ACHN (cell line): ENCODE measurements at regions not wholly inside any gene's neighbourhood (a gene's known extent, or its start where the extent isn't known, plus 50 kb on each side); places are given as distances from the start of the nearest gene placed in this dataset.

Experiments used
- DNase-seq: peaks from one replicate; pipeline ENCODE4 v3.0.0-alpha.2; 2015
- in situ Hi-C: cut with HindIII; loops from 2 replicates; pipeline ENCODE4 v1.10.0; 2017; ENCODE audit warnings: low sequenced_read_pairs, low pct_ligation_motif_present, low pct_unique_long_range_greater_than_20kb

DNA sequence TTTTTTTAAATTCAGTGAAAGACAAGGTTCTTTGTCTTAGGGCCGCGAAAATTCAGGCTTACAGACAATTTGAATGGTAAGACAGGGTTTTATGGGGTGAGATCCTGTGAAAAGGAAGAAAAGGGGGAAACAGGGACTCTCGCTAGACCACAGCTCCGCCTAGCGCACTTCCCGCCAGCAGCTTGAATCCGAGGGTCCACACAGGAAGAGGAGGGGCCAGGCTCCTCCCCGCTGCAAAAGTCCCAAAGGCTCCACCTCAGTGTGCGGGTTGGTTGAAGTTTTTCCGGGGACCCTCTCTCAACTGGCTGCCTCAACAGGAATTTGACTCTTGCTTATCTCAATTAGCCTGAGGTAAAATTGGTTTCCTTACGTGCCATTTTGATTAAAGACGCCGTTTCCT lies 950.9 kb upstream of the CNTN5 start:
- in situ Hi-C loops = no loop called here
- DNase-seq = no peak

DNA sequence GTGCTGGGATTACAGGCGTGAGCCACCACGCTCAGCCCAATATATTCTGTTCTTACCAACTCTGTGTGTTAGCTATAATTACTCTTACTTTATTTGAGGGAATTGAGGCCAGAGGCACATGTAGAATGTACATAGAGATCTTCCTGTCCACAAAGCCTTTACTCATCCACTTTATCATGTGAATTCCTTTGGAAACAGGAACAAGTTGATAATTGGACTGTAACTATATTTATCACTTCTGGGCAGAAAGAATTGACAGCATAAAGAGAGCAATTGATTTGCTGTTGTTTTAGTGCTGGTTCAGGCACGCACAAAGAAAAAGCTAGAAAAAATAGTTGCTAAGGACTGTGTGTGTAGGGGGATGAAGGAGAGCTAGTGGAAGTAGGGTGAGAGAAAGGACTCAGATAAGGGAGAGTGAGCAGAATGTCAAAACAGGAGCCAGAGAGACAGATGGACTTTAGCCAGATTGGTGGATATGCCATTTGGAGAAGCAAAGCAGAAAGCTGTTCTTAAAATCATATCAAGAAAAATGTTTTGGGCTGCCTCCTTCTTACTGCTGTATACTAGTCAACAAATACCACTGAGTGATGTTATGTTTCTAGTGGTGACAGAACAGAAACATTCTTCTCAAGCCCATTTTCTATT lies 929.8 kb upstream of the CNTN5 start:
- no peak for DNase-seq

DNA sequence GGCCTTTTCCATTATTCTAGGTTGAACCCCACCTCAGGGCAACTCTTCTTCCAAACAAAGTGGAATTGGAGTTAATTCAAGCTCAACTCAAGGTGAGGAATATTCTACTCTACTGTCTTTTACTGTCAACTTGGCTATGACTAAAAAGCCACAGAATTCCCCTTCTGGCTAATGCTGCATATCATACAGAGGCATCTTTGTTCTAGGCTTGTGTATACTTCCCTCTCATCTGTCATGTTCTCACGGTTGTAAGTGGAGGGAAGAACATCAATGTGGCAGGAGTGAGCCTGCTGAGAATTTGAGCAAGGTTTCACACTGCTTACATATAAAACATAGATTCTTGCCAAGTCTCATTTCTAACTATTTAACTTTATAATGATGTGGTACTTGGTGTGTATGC lies 921.4 kb upstream of the CNTN5 start:
- in situ Hi-C loops = no loop called here
- DNase-seq = no peak

More for the DNA sequence above, 929.8 kb upstream of the CNTN5 start:
- in situ Hi-C loops = no loop called here

DNA sequence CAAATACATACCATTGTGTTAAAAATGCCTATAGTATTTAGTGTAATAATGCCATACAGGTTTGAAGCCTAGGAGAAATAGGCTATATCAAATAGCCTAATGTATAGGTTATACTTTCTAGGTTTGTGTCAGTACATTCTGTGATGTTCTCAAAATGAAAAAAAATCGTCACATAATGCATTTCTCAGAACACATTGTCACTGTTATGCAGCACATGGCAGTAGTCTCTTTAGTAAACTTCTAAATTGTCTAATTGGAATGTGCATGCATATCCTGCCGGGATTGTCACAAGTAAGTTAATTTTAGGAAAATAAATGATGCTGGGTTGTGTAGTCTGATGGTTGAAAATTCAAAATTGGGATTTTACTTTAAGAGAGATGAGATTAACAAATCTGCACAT lies 920.1 kb upstream of the CNTN5 start:
- DNase-seq = no peak
- in situ Hi-C loops = no loop called here

DNA sequence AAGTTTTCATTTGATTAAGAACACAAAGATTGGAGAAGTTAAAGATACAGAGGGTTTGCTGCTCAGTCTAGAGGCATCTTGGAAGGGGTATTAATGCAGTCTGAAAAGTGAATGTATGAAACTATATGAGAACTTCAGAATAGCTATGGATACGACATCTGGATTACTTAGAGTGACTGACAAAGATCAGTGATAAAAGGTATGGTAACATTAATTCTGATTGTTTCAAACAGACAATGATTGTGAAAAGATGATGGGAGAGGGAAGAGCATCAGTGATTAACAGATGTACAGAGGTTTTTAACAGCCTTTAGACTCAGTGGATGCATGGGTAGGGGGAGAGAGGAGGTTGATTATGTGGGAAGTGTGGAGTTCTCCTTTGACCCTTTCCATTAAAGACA lies 919.4 kb upstream of the CNTN5 start:
- no peak for DNase-seq
- in situ Hi-C loops = no loop called here

DNA sequence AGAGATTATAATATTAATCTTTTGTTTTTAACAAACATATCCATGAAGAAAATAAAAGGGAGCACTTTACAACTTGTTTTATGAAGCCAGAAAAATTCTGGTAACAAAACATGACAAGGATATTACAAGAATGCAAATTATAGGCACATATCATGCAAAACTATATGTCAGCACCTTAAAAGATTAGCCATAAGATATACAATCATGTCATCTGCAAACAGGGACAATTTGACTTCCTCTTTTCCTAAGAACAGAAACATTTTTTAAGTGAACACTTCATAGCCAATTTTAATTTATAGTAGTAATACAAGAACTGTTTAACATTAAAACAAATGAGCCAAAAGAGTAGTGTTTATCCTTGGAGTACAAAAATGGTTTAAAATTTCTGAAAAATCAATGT lies 916.5 kb upstream of the CNTN5 start:
- DNase-seq = no peak
- in situ Hi-C loops = no loop called here

DNA sequence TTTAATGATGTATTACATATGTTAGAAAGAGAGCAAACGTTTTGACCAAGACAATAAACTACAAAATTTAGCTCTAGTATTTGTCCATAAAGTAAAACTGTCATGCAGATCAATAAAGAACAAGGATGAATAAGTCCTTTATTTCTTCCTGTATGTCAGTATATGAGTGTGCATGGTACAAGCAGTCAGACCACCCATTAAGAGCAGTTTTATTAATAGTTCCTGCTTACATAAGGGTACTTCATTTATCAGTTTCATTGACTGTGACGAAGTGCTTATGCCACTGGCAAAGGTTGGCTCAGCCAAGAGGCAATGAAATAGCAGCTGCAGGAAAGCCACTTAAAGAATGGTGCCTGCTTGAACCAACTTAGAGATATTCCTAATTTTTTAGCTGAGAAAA lies 913.0 kb upstream of the CNTN5 start:
- no peak for DNase-seq
- in situ Hi-C loops = no loop called here

DNA sequence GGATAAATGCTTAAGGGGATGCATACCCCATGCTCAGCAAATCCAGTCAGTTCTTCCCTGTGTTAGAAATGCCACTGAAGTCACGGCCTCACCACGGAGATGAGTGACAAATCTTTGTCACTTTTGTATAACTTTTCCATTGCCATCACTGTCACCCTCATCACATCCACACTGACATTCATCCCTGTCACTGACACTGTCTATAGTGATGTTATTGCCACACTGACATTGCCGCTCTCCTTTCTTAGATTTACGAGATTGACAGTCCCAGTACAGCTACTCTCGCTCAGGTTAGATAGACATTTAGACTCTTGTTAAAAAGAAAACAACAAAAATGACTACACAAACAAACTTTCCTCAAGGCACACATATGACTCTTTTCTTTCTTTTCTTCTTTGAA lies 910.7 kb upstream of the CNTN5 start:
- DNase-seq = no peak
- in situ Hi-C loops = no loop called here

DNA sequence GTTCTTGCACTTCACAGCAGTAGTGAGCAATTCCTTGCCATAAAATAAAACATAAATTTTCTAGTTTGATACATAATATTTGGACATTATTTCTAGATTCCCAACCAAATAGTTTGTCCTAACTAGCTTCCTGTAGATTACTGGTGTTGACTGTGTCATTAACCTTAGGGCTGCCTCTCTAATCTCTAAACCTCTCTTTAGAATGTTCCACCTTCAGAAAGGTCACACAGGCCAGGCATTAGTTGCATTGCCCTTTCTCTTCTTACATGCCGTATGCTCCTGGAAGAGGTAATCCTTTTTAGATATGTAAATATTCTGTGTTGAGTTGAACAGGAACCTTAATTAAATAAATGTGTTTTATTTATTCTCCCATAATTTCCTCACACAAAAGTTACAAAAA lies 904.9 kb upstream of the CNTN5 start:
- in situ Hi-C loops = no loop called here
- DNase-seq = no peak

DNA sequence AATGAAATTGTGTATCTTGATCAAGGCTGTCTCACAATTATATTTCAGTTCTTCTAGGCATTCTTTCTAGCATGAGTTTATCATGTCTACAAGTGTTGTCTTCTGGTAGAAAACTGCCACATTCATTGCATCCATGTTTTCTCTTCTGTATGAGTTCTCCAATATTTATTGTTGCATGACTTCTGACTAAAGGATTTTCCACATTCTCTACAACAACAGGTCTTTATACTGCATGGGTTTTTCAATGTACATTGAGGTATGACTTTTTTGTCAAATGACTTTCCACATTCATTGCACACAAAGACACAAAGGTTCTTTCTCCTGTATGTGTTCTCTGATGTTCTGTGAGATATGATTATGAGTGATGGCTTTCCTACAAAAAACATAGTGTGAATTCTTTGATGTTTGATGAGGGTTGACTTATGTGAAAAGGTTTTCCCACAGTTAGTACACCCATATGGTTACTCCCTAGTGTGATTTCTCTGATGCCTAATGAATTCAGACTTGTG lies 890.6 kb upstream of the CNTN5 start:
- in situ Hi-C loops = no loop called here
- DNase-seq = no peak

DNA sequence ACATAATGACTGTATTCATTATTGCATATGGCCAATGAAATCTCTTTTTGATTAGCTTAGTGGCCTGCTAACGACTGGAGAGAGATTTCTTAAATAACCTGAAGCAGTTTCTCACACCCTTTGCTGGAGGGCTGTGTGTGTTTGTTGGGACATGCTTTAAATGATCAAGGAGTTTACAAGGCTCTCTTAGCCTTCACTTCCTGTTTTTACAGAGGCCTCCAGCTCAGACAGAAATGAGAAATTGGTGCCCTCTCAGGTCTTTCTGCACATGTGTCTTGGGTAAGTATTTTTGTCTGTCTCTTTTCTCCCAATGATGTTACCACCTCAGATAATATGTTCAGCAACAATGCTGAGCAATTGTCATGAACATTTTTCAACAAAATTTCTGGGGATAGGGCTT lies 884.4 kb upstream of the CNTN5 start:
- in situ Hi-C loops = no loop called here

DNA sequence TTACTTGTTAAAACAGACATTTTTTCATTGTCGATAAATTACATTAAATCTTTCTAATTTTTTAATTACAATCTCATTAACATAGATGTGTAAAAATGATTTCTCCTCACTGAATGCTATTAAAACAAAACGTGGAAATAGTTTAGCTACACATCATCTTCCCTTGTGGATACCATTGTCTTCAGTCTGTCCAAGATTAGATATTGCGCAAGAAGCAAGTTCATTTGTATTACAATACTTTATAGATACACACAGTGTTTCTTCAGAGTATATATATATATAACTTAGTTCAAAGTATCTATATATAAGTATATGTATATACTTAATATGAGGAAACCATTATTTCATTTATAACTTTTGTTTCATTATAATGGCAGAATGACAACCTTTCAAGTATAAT lies 883.3 kb upstream of the CNTN5 start:
- in situ Hi-C loops = no loop called here

More for the DNA sequence above, 884.4 kb upstream of the CNTN5 start:
- DNase-seq = no peak

DNA sequence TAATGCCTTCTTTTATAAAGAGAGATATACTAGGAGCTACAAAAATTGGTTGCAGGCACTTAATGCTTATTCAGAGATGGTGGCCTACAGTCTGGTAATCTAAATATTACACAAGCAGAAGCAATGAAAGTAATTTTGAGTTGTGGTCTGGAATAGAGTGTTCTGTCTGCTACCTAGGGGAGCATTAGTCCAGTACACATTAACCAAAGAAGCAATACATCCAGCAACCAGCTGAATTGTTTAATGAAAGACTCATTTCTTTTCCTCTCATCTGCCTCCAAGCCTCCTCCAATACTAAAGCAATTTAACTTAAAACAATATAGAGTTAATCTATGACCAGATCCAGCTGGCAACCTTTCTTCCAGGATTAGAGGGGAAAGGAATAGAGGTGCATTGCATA lies 877.1 kb upstream of the CNTN5 start:
- DNase-seq = no peak
- in situ Hi-C loops = no loop called here

More for the DNA sequence above, 883.3 kb upstream of the CNTN5 start:
- DNase-seq = no peak

DNA sequence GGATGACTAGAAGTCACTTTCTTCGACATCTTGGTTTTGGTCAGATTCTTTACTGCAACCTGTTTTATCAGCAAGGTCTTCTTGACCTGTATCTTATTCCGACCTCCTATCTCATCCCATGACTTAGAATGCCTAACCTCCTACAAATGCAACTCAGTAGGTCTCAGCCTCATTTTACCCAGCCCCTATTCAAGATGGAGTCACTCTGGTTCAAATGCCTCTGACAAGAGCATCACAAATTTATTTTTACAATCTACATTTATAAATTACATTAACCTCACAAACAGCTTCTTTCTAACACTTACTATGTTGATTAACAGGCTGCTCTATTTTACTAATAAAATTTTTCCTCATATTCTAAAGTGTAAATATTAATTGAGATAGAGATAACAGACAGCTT lies 867.0 kb upstream of the CNTN5 start:
- in situ Hi-C loops = no loop called here
- no peak for DNase-seq

DNA sequence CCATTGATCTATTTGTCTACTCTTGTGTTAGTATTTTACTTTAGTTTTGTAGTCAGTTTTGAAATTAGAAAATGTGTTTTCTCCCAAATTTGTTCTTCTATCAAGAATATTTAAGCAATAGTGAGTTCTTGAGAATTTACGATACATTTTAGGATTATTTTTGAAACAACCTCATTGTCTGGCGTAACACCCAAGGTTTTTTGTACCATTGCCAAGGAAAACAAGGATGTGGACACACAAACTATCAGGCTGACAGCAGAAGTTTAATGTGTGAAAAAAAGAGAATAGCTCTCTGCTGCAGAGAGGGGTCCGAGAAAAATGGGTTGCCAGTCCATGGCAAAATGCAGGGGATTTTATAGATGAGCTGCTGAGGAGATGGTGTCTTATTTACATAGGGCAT lies 865.1 kb upstream of the CNTN5 start:
- DNase-seq = no peak

DNA sequence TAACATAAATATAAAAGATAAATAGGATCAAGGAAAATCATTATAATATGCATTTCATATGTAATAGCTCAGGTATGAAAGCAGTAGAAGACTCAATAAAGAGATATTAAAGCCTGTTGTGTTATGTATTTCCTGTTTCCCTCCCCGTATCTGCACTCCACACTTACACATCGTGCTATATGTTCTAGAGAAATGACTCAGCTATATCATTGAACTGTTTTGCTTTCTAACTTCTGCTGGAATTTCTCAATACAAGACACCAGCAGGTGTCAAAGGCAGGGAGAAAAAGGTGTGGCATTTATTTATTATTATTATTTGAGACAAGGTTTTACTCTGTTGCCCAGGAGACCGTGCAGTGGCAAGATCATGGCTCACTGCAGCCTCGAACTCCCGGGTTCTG lies 842.8 kb upstream of the CNTN5 start:
- in situ Hi-C loops = no loop called here
- DNase-seq = no peak

More for the DNA sequence above, 865.1 kb upstream of the CNTN5 start:
- in situ Hi-C loops = no loop called here

DNA sequence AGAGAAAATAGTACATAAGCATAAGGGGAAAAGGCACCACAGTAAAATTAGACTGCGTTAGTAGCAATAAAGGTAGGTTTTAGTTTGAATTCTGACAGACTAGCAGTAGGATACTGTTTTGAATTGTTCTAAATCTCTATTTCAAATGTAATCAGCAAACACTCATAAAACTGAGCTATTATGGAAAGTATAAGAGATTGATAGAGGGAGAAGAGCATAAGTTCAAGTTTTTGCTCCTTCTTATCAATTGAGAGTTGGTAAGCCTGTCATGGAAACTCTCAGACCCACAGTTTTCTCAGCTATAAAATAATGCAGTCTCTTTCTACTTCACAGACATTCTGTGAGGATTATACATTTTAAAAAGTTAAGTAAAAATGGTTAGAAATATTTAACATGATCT lies 840.2 kb upstream of the CNTN5 start:
- DNase-seq = no peak

DNA sequence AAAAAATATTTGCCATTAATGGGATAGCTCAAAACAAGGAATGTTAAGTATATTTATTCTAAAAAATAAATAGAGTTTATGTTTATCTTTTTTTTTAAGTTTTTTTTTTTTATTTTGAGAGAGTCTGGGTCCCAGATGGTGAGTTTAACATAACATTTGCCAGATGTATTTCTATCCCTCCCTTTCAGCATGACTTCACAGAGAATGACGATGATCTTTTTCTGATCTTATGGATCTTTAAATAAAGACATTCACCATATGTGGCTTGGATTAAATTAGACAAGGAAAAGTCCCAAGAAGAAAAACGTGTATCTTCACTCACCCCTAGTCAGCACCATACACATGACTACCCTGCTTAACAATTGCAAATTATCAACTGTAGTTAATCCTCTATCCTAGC lies 839.8 kb upstream of the CNTN5 start:
- no peak for DNase-seq
- in situ Hi-C loops = no loop called here

More for the DNA sequence above, 840.2 kb upstream of the CNTN5 start:
- in situ Hi-C loops = no loop called here

DNA sequence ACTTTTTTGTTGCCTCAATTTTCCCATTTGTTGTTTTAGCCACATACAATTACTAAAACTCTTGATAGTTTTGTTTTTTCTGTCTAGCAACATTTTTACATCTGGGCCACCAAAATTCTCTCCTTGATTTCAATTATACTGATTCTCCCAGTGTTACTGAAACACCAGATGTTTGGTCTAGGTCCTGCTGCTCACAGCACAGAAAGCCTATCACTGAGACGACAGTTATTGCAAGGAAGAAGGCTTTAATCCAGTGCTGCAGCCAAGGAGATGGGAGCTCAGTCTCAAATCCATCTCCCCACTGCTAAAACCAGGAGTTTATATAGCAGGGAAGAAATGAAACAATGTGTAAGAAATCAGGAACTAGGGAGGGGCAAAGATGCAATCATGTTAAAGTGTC lies 837.7 kb upstream of the CNTN5 start:
- in situ Hi-C loops = no loop called here
- no peak for DNase-seq

DNA sequence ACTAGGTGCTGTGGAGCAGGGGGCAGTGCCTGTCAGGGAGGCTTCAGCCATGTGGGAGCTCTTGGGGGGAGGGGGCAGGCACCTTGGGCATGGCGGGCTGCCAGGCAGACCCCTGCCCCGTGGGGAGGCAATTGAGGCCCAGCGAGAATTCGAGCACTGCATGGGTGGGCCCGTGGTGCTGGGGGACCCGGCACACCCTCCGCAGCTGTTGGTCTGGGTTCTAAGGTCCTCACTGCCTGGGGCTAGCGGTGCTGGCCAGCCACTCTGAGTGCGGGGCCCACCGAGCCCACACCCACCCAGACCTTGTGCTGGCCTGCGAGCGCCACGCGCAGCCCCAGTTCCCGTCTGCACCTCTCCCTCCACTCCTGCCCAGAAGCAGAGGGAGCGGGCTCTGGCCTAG lies 835.5 kb upstream of the CNTN5 start:
- in situ Hi-C loops = no loop called here

DNA sequence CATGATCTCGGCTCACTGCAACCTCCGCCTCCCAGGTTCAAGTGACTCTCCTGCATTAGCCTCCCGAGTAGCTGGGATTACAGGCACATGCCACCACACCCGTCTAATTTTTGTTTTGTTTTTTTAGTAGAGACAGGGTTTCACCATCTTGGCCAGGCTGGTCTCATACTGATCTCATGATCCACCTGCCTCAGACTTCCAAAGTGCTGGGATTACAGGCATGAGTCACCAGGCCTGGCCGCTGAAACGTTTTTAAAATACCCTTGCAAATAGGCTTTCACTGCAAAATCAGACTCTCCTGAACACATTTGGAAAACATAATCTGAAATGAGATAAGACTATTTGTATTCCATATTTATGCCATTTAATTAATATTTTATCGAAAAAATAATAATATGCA lies 826.1 kb upstream of the CNTN5 start:
- in situ Hi-C loops = no loop called here

More for the DNA sequence above, 835.5 kb upstream of the CNTN5 start:
- no peak for DNase-seq

More for the DNA sequence above, 826.1 kb upstream of the CNTN5 start:
- DNase-seq = no peak
